OCI-LY7 (cell line): ENCODE measurements at regions not wholly inside any gene's neighbourhood (a gene's known extent, or its start where the extent isn't known, plus 50 kb on each side); places are given as distances from the start of the nearest gene placed in this dataset.

Experiments used
- CTCF ChIP-seq: fragments of 200-600 bp; sonication (generic); conservative IDR thresholded peaks from 2 replicates; pipeline ENCODE4 v1.5.1; 2014; ENCODE audit warnings: mild to moderate bottlenecking, antibody characterized with exemption, low read length, moderate library complexity, mixed read lengths
- EZH2phosphoT487 ChIP-seq: fragments of 200-600 bp; sonication (generic); IDR thresholded peaks from 2 replicates; pipeline ENCODE4 v1.6.1; 2018; ENCODE audit warnings: low read depth, borderline replicate concordance, mild to moderate bottlenecking, mixed run types, antibody characterized with exemption, low read length, moderate library complexity, mixed read lengths

DNA sequence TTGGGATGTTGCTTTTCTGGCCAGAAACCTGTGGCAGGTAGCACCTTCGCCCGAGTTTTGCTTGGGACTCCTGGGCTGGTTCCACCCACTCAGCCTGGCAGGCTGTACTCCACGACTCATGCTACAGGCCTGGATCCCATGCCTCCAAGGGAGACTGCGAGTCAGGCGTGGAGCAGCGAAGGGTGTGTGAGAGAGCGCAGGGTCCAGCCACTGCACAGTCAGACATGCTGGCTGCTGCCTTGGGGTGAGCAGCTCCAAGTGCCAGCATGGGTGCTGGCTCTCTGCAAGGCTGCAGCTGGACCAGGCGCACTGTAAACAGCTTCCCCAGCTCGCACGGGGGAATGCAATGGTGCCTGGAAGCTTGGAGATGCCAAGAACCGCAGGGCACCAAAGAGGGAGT lies 249.6 kb upstream of the EDIL3 start:
- TF ChIP-seq CTCF = no peak
- TF ChIP-seq EZH2phosphoT487 = no peak
